C1 segment of cervical spinal cord (tissue), 14 donors: ENCODE measurements at regions not wholly inside any gene's neighbourhood (a gene's known extent, or its start where the extent isn't known, plus 50 kb on each side); places are given as distances from the start of the nearest gene placed in this dataset.

Experiments
- DNase-seq, 14 donors: peaks; one replicate each; lab custom pipeline; 2025; lab: John Stamatoyannopoulos, UW

DNA sequence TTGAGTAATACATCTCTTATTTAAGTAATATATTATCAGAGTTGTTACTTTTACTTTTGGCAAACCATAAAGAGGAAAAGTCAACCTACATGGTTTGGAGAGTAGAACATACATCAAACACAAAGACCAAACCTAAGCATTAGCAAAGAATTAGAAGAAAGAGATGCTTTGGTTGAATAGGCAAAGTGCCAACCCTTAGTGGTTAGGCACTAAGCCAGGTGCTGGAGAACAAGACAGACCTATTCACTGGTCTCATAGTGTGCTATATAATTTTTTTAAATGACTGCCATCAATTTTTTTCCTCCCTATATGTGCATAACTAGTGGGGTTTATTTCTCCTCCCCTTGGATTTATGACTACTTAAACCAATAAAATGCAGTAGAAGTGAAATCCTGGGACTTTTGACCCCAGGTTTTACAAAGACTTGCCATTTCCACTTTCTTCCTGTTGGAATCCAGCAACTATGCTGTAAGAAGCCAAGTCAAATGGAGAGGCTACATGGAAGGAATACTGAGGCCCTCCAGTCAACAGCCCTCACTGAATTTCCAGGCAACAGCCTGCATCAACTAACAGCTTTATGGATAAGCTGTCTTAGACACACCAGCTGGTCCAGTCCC is 69.8 kb upstream of the HAO2 start:
- DNase-seq, result no peak

DNA sequence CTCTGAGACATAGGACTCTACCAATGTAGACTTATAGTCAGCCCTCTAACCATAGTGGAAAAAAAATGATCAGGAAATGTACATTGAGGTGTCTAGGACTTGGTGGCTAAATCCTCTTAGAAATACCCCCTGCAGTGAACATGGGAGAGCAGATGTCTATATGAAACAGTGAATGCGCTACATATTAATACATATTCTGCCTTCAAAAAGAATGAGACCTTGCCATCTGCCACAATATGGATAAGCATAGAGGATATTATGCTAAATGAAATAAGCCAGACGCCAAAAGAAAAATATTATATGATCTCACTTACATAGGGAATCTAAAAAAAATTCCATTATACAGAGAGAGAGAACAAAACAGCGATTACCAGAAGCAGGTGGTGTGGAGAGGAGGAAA is 66.6 kb upstream of the HAO2 start:
- DNase-seq, result no peak

DNA sequence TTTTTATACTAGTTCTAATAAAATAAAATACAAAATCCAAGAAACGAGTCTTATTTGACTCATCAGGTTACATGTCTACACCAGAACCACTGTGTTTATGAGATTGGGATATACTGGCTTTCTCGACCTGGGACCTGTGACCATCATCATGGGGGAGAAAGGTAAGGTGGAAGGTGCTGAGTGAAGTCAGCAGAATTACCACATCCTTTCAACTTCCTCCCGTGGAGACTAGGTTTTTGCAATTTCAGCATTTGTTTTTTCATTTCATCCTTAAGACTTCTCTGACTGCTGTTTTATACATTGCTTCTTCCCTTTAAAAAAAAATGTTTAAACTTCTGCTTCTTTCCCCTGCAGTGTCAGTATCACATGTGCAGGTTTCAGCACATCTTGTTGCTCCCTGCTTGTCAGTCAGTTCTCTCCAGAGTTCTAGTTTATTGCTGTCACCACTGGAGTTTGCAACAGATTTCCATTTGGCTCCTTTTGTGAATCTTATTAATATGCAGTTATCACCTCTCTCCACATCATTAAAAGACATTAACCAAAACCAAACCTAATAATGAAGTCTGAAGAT is 60.4 kb upstream of the HAO2 start:
- no peak for DNase-seq

DNA sequence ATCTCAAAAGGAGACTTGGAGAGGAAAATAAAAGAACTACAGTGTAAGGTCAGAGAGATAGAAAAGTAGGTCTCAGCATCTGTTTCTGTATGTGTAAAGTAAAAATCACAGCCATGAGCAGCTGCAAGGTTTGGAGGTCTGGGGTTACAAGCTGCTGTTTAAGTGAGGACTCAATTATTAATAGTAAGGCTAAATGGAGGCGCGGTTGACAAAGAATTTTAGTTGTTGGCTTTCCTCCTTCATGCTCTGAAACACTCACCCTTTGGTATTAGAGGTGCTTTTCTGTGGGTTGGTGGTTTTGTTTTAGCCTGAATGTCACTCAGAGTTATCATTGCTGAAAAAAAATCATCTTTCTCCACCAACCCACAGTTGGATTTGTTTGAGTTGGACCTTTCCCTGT is 59.8 kb upstream of the HAO2 start:
- DNase-seq, result no peak

DNA sequence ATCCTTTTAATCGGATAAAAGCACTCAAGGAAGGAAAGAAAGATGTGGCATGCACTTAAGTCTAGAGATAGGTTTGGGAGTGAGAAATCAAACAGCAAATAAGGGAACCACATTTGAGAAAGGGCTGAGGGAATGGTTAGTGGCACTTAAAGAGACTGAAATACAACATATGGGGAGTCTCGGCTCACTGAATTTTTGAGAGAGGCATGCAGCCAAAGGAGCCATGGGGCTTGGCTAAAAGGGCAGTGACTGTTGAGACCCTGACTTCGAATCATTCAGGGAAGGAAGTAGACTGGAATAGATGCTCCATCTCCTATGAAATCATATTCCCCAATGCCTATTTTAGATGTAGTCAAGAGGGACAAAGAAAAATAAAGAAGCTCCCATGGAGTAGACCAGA is 58.3 kb upstream of the HAO2 start:
- DNase-seq, result no peak

DNA sequence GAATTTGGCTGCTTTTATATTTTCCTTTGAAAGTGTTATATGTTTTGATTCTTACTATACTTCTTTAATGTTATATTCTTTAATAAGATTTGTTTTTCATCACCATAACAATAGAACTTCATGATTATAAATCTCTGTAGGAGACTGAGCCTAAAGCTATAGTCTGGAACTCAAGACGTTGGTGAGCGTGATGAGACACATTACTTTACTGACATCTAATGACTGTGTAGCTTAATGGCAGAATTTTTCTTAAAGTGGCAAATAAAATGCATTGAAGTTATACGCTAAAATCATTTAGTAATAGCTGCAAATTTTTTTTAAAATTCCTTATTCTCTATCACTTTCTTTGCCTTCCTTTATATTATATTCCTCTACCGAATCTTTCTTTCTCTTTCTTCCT is 56.1 kb upstream of the HAO2 start:
- no peak for DNase-seq

DNA sequence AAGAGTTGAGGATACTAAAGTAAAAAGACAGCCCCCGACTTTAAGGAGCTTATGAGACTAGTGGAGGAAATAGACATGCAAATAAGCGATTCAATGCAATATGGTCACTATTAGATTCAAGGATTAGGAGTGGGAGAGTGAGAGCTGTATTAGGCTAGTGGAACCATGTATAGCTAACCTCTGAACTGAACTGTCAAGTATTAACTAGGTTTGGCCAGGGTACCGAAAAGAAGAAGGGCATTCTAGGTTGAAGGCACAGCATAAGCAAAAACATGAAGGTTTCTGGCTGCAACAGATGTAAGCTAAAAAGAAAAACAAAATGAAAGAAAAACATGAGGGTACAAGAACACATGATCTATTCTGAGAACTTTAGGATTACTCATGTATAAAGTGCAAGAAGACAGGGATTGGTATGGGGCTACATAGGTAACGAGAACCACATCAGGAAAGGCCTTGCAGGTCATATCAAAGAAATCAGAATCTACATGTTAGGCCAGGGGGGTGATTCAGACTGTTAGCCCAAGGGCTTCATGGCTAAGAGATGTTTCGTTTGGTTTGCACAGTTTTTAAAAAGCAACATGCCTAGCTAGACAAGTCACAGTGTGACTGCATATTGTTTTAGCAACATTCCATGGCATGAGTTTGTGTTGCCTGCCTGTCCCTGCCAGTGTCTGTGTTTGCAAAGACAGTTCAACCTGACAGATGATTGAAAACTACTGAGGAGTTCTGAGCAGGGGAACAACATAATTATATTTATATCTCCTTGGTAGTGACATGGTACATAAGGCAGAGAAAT is 54.4 kb upstream of the HAO2 start:
- DNase-seq, result no peak

DNA sequence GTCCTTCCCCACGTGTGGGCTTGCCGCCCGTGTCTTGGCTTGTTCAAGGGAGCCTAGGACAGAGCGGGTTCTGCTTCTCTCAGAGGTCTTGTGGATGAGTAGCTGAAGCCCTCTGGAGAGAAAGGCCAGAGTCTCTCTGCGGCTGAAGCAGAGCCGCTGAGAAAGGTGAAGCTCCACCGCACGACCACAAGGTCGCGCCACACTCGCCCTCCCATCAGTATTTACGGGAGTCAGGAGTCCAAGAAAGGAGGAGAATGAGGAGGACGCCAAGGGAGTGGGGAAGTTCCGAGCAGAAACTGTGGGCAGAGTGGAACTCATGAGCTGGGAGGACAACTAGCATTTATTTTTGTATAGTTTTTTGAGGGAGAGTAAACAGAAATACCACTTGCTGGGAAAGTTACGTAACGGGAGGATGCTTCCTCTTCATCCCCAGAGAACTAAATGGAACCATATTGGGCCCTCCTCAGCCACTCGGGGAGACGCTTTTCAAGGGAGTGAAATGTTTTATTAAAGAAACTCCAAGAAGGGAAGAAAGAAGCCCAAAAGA is 51.6 kb upstream of the HAO2 start:
- DNase-seq, result no peak

DNA sequence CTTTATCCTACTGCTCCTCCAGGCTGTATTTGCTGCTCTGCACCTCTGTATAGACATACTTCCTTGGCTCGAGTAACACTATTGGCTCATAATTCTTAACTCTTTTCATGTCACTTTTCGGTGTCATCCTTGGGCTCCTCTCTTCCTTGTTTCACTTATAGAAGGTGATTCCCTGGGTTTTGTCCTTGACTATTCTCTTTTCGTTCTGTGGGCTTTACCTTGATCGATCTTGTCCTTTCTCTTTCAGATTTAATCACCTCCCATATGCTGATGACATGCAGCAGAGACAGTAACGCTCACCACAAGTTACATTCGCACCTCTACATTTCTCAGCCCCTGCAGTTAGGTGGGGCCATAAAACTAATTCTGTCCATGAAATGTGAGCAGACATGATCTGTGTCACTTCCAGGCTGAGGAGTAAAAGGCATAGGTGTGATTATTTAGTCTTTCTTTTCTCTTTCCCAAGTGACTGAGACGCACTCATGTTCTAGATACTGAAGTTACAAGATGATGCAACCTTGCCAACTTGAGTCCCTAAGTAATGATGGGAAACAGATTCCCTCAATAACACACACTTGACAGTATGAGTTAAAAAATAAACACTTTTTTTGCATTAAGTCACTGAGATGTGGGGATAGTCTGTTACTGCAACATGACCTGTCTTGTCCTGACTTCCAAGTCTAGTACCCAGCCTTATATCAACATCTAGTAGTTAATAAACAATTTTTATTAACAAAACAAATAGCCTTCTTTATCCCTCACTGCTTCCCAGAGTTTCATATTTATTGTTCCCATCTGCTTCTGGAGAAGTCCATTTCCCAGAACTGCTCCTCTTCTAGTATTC is 49.9 kb upstream of the HAO2 start:
- DNase-seq, result no peak
